HEK293 (cell line): ENCODE measurements at regions not wholly inside any gene's neighbourhood (a gene's known extent, or its start where the extent isn't known, plus 50 kb on each side); places are given as distances from the start of the nearest gene placed in this dataset.

Experiments
- CTCF ChIA-PET: fragments of 350-600 bp; formaldehyde crosslinking; extraction: SDS; loops from one replicate; lab custom pipeline; 2021; ENCODE audit warnings: antibody characterized with exemption; lab: Yijun Ruan, JAX
- POLR2A ChIA-PET: fragments of 300-600 bp; formaldehyde crosslinking; extraction: SDS; loops from one replicate; lab custom pipeline; 2020; ENCODE audit warnings: antibody characterized with exemption, inconsistent platforms; lab: Yijun Ruan, JAX
- H3K27ac ChIP-seq: fragments of 200-500 bp; sonication (Bioruptor generic); 2 replicates; pipeline ENCODE4 v1.5.1; 2014; ENCODE audit warnings: low read depth, low read length, control low read depth, inconsistent platforms; ENCODE audit errors: extremely low read depth
- H3K36me3 ChIP-seq, 2 experiments: fragments of 200-500 bp in 1 of 2; sonication (Bioruptor generic) in 1 of 2; 1 replicate in 1 of 2; 2 replicates in 1 of 2; pipeline ENCODE4 v1.5.1; 2014 to 2017; ENCODE audit warnings: inconsistent platforms in 2 of 2, low read length in 2 of 2; ENCODE audit not compliant: control insufficient read depth in 2 of 2, insufficient read depth in 1 of 2
- H3K4me1 ChIP-seq: fragments of 200-500 bp; sonication (Bioruptor generic); 2 replicates; pipeline ENCODE4 v1.5.1; 2014; ENCODE audit warnings: mild to moderate bottlenecking, low read length, inconsistent platforms; ENCODE audit not compliant: control insufficient read depth, insufficient read depth
- H3K4me3 ChIP-seq: 2 replicates; pipeline ENCODE4 v1.5.1; 2011; ENCODE audit warnings: low read depth, mild to moderate bottlenecking, control low read depth, low read length, moderate library complexity
- H3K9me3 ChIP-seq: fragments of 200-500 bp; sonication (Bioruptor generic); 2 replicates; pipeline ENCODE4 v1.5.1; 2014; ENCODE audit warnings: low read depth, low read length, inconsistent platforms; ENCODE audit not compliant: control insufficient read depth, insufficient read depth
- EGR2 ChIP-seq: fragments of 450-650 bp; formaldehyde crosslinking; IDR thresholded peaks from 2 replicates; pipeline ENCODE4 v1.5.1; 2016; ENCODE audit warnings: low read depth, missing biosample characterization, missing genetic modification characterization
- GLIS1 ChIP-seq: fragments of 450-650 bp; formaldehyde crosslinking; IDR thresholded peaks from 2 replicates; pipeline ENCODE4 v1.5.1; 2016; ENCODE audit warnings: missing biosample characterization, missing genetic modification characterization
- PATZ1 ChIP-seq: fragments of 450-650 bp; formaldehyde crosslinking; IDR thresholded peaks from 2 replicates; pipeline ENCODE4 v1.5.1; 2016; ENCODE audit warnings: missing biosample characterization, missing genetic modification characterization
- YY1 ChIP-seq: fragments of 450-650 bp; formaldehyde crosslinking; IDR thresholded peaks from 2 replicates; pipeline ENCODE4 v1.5.1; 2018; ENCODE audit warnings: missing biosample characterization, missing genetic modification characterization
- ZBTB20 ChIP-seq: fragments of 450-650 bp; formaldehyde crosslinking; IDR thresholded peaks from 2 replicates; pipeline ENCODE4 v1.5.1; 2016; ENCODE audit warnings: missing biosample characterization, missing genetic modification characterization
- ZFHX2 ChIP-seq: fragments of 450-650 bp; formaldehyde crosslinking; conservative IDR thresholded peaks from 2 replicates; pipeline ENCODE4 v1.5.1; 2016; ENCODE audit warnings: missing biosample characterization, missing genetic modification characterization
- ZIC2 ChIP-seq: fragments of 450-650 bp; formaldehyde crosslinking; IDR thresholded peaks from 2 replicates; pipeline ENCODE4 v1.5.1; 2016; ENCODE audit warnings: missing biosample characterization, missing genetic modification characterization
- ZNF155 ChIP-seq: fragments of 450-650 bp; formaldehyde crosslinking; IDR thresholded peaks from 2 replicates; pipeline ENCODE4 v1.5.1; 2016; ENCODE audit warnings: missing biosample characterization, missing genetic modification characterization
- ZNF16 ChIP-seq: fragments of 450-650 bp; formaldehyde crosslinking; IDR thresholded peaks from 2 replicates; pipeline ENCODE4 v1.5.1; 2016; ENCODE audit warnings: low read depth, missing biosample characterization, missing genetic modification characterization
- ZNF280C ChIP-seq: fragments of 450-650 bp; formaldehyde crosslinking; IDR thresholded peaks from 2 replicates; pipeline ENCODE4 v1.5.1; 2016; ENCODE audit warnings: missing biosample characterization, missing genetic modification characterization
- ZNF302 ChIP-seq: fragments of 450-650 bp; formaldehyde crosslinking; IDR thresholded peaks from 2 replicates; pipeline ENCODE4 v1.5.1; 2016; ENCODE audit warnings: missing biosample characterization, missing genetic modification characterization, low read depth
- ZNF311 ChIP-seq: fragments of 450-650 bp; formaldehyde crosslinking; IDR thresholded peaks from 2 replicates; pipeline ENCODE4 v1.5.1; 2017; ENCODE audit warnings: missing biosample characterization, missing genetic modification characterization, borderline replicate concordance
- ZNF341 ChIP-seq: fragments of 450-650 bp; formaldehyde crosslinking; IDR thresholded peaks from 2 replicates; pipeline ENCODE4; 2016; ENCODE audit warnings: low read depth, missing biosample characterization, missing genetic modification characterization
- ZNF394 ChIP-seq: fragments of 450-650 bp; formaldehyde crosslinking; IDR thresholded peaks from 2 replicates; pipeline ENCODE4 v1.5.1; 2016; ENCODE audit warnings: missing biosample characterization, missing genetic modification characterization, mild to moderate bottlenecking, moderate library complexity, borderline replicate concordance
- ZNF398 ChIP-seq: fragments of 450-650 bp; formaldehyde crosslinking; IDR thresholded peaks from 2 replicates; pipeline ENCODE4 v1.5.1; 2017; ENCODE audit warnings: missing biosample characterization, missing genetic modification characterization
- ZNF529 ChIP-seq: fragments of 450-650 bp; formaldehyde crosslinking; IDR thresholded peaks from 2 replicates; pipeline ENCODE4 v1.5.1; 2017; ENCODE audit warnings: missing genetic modification characterization, missing biosample characterization; ENCODE audit not compliant: insufficient replicate concordance
- ZNF558 ChIP-seq: fragments of 450-650 bp; formaldehyde crosslinking; IDR thresholded peaks from 2 replicates; pipeline ENCODE4 v1.5.1; 2016; ENCODE audit warnings: missing biosample characterization, missing genetic modification characterization
- ZNF600 ChIP-seq: fragments of 450-650 bp; formaldehyde crosslinking; IDR thresholded peaks from 2 replicates; pipeline ENCODE4 v1.5.1; 2016; ENCODE audit warnings: missing biosample characterization, missing genetic modification characterization
- ZNF664 ChIP-seq: fragments of 450-650 bp; formaldehyde crosslinking; IDR thresholded peaks from 2 replicates; pipeline ENCODE4 v1.5.1; 2016; ENCODE audit warnings: missing biosample characterization, missing genetic modification characterization
- ZNF791 ChIP-seq: fragments of 450-650 bp; formaldehyde crosslinking; IDR thresholded peaks from 2 replicates; pipeline ENCODE4 v1.5.1; 2016; ENCODE audit warnings: missing biosample characterization, missing genetic modification characterization
- ZNF830 ChIP-seq: fragments of 450-650 bp; IDR thresholded peaks from 2 replicates; pipeline ENCODE4 v1.5.0; 2018; ENCODE audit warnings: missing biosample characterization, missing genetic modification characterization, low read depth, mild to moderate bottlenecking, moderate library complexity
- ZSCAN30 ChIP-seq: fragments of 450-650 bp; IDR thresholded peaks from 2 replicates; pipeline ENCODE4 v1.5.1; 2018; ENCODE audit warnings: missing biosample characterization, mild to moderate bottlenecking, missing genetic modification characterization, moderate library complexity

DNA sequence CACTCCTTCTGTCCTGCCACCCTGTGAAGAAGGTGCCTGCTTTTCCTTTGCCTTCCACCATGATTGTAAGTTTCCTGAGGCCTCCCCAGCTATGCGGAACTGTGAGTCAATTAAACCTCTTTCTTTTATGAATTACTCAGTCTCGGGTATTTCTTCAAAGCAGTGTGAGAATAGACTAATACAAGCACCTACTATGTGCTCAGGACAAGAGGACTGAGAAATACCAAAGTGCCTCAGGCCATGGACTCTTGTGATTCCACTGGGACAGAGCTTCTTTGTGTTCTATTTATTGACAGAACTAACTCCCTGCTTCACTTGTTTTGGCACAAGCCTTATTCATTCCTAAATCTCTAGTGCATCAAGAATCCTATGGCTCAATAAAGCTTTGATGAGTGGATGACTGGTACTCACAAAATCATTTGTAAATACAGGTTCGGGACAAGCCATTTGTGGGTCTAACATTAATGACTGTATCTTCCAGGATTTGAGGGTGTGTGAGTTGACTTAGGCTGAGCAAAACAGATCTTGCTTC is 204.2 kb downstream of the PDCD6IP start (continued):
- TF ChIP-seq ZNF302 (tag by site-specific recombination), result no peak
- no peak for TF ChIP-seq ZBTB20 (tag by site-specific recombination)
- TF ChIP-seq ZNF558 (tag by site-specific recombination), result no peak

- ChIA-PET CTCF (no interaction called here), POLR2A (no interaction called here)
- H3K27ac ChIP-seq, result no peak overlapping the region
- no peaks in the 10 kb centered on the region for H3K9me3 ChIP-seq
- no peak overlapping the region for H3K4me3 ChIP-seq
- TF ChIP-seq ZNF791 (no peak), ZNF830 (tag by site-specific recombination) (no peak), PATZ1 (no peak), ZNF664 (tag by site-specific recombination) (no peak), ZNF398 (no peak)
- peaks cover 4% of the 10 kb centered on the region for H3K4me1 ChIP-seq
- no peaks in the 10 kb centered on the region for H3K36me3 ChIP-seq
Measured at GRCh38 chr3:34005886-34006285, 207.5 kb downstream of the PDCD6IP start.

DNA sequence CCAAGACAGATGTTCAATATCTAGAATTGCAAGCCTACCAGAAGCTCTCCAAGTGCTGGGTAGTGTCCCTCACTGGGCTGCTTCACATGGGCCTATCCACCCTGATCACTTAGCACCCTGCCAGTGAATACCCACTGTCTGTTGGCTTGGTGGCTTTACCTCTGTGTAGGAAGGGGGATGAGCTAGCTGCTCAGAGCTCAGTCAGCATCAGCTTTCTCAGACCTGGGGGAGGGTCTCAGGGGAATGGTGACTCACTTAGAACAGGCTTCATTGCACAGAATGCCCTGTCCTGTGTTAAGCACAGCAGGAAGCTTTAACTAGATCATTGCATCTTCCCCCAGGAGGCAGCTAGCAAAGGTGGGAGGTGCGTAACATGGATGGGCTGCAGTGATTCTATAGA is 209.8 kb downstream of the PDCD6IP start:
- ChIA-PET CTCF (interaction anchor here (0.9 kb wide), 1 partner anchor 124 kb away, joined by 3 read pairs; no protein-coding TSS in a partner anchor), POLR2A (no interaction called here)
- peaks cover 7% of the 10 kb centered on the region for H3K4me1 ChIP-seq
- H3K9me3 ChIP-seq, result no peaks in the 10 kb centered on the region
- no peak overlapping the region; the same call in 1 of the 2 replicates for H3K27ac ChIP-seq
- H3K4me3 ChIP-seq, result no peak overlapping the region
- no peaks in the 10 kb centered on the region for H3K36me3 ChIP-seq
- no peak for TF ChIP-seq YY1 (tag by site-specific recombination)
- peak; percentile 36; the same call in 1 of the 2 replicates for TF ChIP-seq ZNF398
- TF ChIP-seq ZNF155, result no peak
- TF ChIP-seq ZNF311 (tag by site-specific recombination), result no peak
- TF ChIP-seq ZSCAN30 (tag by site-specific recombination), result no peak
- TF ChIP-seq ZIC2 (tag by site-specific recombination), result peak; percentile 41
- no peak for TF ChIP-seq ZNF16 (tag by site-specific recombination)
- peak; percentile 63; the same call in 1 of the 2 replicates for TF ChIP-seq PATZ1
- no peak for TF ChIP-seq ZNF280C (tag by site-specific recombination)
- peak; percentile 66 for TF ChIP-seq ZNF600
- 0 out of 2 replicates have a peak, but pooled peaks have one; percentile 30 for TF ChIP-seq ZFHX2 (tag by site-specific recombination)
- TF ChIP-seq GLIS1 (tag by site-specific recombination), result peak; percentile 61
- peak; percentile 20; the same call in 1 of the 2 replicates for TF ChIP-seq EGR2
- TF ChIP-seq ZNF529 (tag by site-specific recombination), result no peak
- TF ChIP-seq ZNF791, result no peak
- no peak for TF ChIP-seq ZNF394 (tag by site-specific recombination)
- peak; percentile 49; the same call in 1 of the 2 replicates for TF ChIP-seq ZNF341 (tag by site-specific recombination)
